PFSK-1 (cell line): ENCODE measurements at regions not wholly inside any gene's neighbourhood (a gene's known extent, or its start where the extent isn't known, plus 50 kb on each side); places are given as distances from the start of the nearest gene placed in this dataset.

Experiments used
- FOXP2 ChIP-seq: optimal IDR thresholded peaks from 2 replicates; pipeline ENCODE3; 2011; ENCODE audit warnings: borderline replicate concordance, control low read depth, inconsistent platforms; ENCODE audit not compliant: insufficient read depth; ENCODE audit errors: extremely low read length, extremely low read depth
- POLR2AphosphoS5 ChIP-seq: IDR thresholded peaks from 2 replicates; pipeline ENCODE4 v1.6.1; 2012; ENCODE audit warnings: low read depth, mild to moderate bottlenecking, control low read depth, low read length, moderate library complexity
- SIN3A ChIP-seq: IDR thresholded peaks from 2 replicates; pipeline ENCODE4 v1.6.1; 2012; ENCODE audit warnings: mild to moderate bottlenecking, low read length, moderate library complexity, borderline replicate concordance; ENCODE audit not compliant: insufficient read depth
- TAF1 ChIP-seq: IDR thresholded peaks from 2 replicates; pipeline ENCODE4 v1.6.1; 2012; ENCODE audit warnings: low read length, control low read depth, borderline replicate concordance; ENCODE audit not compliant: insufficient read depth
- TF ChIP-seq, protein P1 (sequence below), 2 experiments: IDR thresholded peaks; 2 replicates each; pipeline versions ENCODE4 v1.6.1 to v1.8.0; 2011 to 2012; ENCODE audit warnings: low read depth in 2 of 2, low read length in 2 of 2, control low read depth in 1 of 2, inconsistent platforms in 1 of 2, mild to moderate bottlenecking in 1 of 2, moderate library complexity in 1 of 2; ENCODE audit not compliant: insufficient read depth in 1 of 2

DNA sequence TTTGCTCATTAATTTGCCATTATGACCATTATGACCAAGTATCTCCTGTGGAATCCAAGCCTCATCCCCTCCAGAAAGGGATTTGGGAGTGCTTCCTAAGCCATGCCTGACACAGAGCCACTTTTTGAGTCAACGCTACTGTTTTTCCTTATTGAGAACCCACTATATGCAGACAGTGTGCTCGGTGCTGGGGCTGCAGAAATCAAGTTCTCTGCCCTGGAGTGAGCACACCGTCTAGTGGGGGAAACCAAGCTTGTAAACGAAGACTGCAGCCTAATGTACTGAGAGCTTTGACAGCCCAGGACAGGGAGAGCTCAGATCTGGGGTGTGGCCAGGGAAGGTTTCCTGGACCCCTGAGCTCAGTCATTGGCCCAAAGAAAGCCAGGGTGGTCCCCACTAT lies 111.0 kb downstream of the ENGASE start:
- TF ChIP-seq, protein P1, sequence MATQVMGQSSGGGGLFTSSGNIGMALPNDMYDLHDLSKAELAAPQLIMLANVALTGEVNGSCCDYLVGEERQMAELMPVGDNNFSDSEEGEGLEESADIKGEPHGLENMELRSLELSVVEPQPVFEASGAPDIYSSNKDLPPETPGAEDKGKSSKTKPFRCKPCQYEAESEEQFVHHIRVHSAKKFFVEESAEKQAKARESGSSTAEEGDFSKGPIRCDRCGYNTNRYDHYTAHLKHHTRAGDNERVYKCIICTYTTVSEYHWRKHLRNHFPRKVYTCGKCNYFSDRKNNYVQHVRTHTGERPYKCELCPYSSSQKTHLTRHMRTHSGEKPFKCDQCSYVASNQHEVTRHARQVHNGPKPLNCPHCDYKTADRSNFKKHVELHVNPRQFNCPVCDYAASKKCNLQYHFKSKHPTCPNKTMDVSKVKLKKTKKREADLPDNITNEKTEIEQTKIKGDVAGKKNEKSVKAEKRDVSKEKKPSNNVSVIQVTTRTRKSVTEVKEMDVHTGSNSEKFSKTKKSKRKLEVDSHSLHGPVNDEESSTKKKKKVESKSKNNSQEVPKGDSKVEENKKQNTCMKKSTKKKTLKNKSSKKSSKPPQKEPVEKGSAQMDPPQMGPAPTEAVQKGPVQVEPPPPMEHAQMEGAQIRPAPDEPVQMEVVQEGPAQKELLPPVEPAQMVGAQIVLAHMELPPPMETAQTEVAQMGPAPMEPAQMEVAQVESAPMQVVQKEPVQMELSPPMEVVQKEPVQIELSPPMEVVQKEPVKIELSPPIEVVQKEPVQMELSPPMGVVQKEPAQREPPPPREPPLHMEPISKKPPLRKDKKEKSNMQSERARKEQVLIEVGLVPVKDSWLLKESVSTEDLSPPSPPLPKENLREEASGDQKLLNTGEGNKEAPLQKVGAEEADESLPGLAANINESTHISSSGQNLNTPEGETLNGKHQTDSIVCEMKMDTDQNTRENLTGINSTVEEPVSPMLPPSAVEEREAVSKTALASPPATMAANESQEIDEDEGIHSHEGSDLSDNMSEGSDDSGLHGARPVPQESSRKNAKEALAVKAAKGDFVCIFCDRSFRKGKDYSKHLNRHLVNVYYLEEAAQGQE (IDR thresholded peaks at IDR 0.05; ENCODE audit: insufficient read depth in 1 of 2, low read depth in 2 of 2, low read length in 2 of 2) = no peak
- TF ChIP-seq FOXP2 = no peak
- no peak for TF ChIP-seq SIN3A
- TF ChIP-seq POLR2AphosphoS5 = no peak
- TF ChIP-seq TAF1 = no peak

DNA sequence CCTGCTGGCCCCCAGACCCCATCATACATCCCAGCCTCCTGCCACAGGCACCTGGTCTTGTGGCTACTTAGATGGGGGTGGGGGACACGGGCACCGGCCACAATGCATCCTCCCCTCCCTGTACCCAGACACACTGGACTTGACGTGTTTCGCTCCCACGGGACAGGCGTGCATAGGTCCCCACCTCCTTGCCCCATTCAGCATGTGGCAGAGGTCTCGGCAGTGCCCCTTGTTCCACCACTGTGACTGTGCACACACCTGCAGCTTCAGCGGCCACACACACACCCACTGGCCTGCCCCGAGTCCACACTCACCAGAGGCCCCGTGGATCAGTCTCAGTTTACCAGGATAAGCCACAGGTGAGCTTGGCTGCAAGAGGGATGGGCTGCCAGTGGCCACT lies 109.6 kb downstream of the ENGASE start:
- TF ChIP-seq SIN3A = no peak
- TF ChIP-seq, protein P1 (IDR thresholded peaks at IDR 0.05; ENCODE audit: insufficient read depth in 1 of 2, low read depth in 2 of 2, low read length in 2 of 2) = no peak
- TF ChIP-seq TAF1 = no peak
- no peak for TF ChIP-seq FOXP2
- TF ChIP-seq POLR2AphosphoS5 = no peak

DNA sequence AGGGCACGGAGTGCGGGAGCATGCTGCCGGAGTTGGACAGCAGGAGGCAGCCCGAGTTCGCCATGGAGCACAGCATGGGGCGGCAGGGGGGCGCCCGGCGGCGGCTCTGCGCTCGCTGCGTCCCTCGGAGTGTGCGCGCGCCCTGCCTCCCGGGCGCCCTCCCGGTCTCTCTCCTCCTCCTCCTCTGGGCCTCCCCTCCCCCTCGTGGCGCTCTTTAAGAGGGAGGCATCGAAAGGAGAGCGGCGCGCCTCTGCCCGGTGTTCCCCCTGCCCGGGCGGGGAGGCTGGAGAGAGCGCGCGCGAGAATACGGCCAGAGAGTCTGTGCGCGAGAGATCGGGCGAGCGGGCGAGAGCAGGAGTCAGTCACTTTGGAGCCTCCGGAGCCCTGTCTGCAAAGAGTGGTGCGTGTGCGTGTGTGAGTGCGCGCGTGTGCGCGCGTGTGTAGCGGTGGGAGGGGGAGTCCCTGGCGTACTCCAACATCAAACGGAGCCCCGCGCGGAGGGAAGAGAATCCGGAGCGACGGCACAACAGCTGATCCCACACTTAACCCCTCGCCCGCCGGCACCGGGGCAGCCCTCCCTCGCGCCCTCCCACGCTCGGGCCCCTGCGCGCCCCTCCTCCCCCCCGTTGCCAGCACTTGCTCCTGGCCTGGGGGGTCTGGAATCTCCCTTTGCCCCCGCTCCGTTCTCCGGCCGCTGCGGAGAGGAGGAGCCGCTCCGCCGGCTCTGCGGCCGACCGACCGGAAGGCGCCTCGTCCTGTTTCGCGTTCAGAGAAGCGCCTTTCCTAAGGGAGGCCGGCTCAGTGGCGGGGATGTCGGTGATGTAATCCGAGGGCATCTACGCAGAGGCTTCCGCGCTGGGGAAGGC lies 108.9 kb downstream of the ENGASE start:
- TF ChIP-seq, protein P1 (IDR thresholded peaks at IDR 0.05; ENCODE audit: insufficient read depth in 1 of 2, low read depth in 2 of 2, low read length in 2 of 2) = no peak
- TF ChIP-seq SIN3A = no peak
- no peak for TF ChIP-seq POLR2AphosphoS5
- TF ChIP-seq TAF1 = no peak
- no peak for TF ChIP-seq FOXP2

DNA sequence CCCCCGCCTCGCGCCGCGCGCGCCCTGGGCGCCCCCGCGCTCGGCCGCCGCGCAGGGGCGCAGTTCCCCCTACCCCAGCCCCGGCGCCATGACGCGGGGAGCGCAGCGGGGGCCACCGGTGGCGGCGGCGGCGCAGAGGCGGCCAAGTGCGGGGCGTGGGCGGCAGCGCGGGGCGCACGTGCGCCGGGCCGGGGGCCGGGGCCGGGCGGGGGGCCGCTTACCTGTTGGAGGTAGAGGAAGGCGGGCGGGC lies 108.3 kb downstream of the ENGASE start:
- TF ChIP-seq POLR2AphosphoS5 (no peak), TAF1 (no peak), SIN3A (no peak), FOXP2 (no peak)
- TF ChIP-seq, protein P1 (IDR thresholded peaks at IDR 0.05; ENCODE audit: insufficient read depth in 1 of 2, low read depth in 2 of 2, low read length in 2 of 2) = no peak
